A673 (cell line): ENCODE measurements at regions not wholly inside any gene's neighbourhood (a gene's known extent, or its start where the extent isn't known, plus 50 kb on each side); places are given as distances from the start of the nearest gene placed in this dataset.

ENCODE experiments used
- EZH2 ChIP-seq: fragments of 200-600 bp; sonication (generic); IDR thresholded peaks from 2 replicates; pipeline ENCODE4 v1.6.1; 2017; ENCODE audit warnings: borderline replicate concordance, low read depth, mild to moderate bottlenecking, mixed read lengths, antibody characterized with exemption, low read length; ENCODE audit not compliant: poor library complexity, severe bottlenecking
- TF ChIP-seq, protein P1 (sequence below): fragments of 300-800, 200-600 bp; sonication (generic); conservative IDR thresholded peaks from 2 replicates; pipeline ENCODE4 v1.5.1; 2017; ENCODE audit warnings: low read depth, mild to moderate bottlenecking, antibody characterized with exemption, low read length, moderate library complexity, mixed read lengths

DNA sequence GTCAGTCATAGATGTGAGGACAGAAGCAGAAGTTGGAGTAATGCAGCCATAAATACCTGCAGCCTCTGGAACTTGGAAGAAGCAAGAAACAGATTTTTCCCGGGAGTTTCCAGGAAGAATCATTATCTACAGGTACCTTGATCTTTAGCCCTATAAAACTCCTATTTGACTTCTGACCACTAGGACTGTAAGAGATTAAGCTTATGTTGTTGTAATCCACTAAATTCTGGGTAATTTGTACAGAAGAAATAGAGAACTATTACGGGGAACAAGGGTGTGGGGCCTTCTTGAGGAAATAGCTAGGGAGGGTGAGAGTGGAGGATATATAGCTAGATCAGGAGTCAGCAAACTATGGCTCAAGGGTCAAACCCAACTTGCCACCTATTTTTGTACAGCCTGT, 353.2 kb downstream of the SLC4A3 start:
- TF ChIP-seq, protein P1, sequence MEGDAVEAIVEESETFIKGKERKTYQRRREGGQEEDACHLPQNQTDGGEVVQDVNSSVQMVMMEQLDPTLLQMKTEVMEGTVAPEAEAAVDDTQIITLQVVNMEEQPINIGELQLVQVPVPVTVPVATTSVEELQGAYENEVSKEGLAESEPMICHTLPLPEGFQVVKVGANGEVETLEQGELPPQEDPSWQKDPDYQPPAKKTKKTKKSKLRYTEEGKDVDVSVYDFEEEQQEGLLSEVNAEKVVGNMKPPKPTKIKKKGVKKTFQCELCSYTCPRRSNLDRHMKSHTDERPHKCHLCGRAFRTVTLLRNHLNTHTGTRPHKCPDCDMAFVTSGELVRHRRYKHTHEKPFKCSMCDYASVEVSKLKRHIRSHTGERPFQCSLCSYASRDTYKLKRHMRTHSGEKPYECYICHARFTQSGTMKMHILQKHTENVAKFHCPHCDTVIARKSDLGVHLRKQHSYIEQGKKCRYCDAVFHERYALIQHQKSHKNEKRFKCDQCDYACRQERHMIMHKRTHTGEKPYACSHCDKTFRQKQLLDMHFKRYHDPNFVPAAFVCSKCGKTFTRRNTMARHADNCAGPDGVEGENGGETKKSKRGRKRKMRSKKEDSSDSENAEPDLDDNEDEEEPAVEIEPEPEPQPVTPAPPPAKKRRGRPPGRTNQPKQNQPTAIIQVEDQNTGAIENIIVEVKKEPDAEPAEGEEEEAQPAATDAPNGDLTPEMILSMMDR: no peak
- no peak for TF ChIP-seq EZH2
